ENCODE measurements at regions not wholly inside any gene's neighbourhood (a gene's known extent, or its start where the extent isn't known, plus 50 kb on each side); places are given as distances from the start of the nearest gene placed in this dataset.

GRCh38 chr2:204487447-204488229, 57.6 kb upstream of the PARD3B start:
- no CpG with 5 or more reads among the region's 6 CpGs for WGBS (ENCODE audit: extremely low coverage, insufficient read length, low lambda C conversion rate)
- no peak overlapping the region for H3K27ac ChIP-seq (ENCODE audit: insufficient read length, low read depth, low read length)

More at GRCh38 chr2:204487447-204488229, 57.6 kb upstream of the PARD3B start:
- H3K4me2 ChIP-seq (ENCODE audit: insufficient read depth, insufficient read length, low read length) = no peak overlapping the region
- no peaks in the 10 kb centered on the region for H3K36me3 Mint-ChIP-seq (ENCODE audit: insufficient read depth in 1 of 3, low read depth in 3 of 3)
- no peak overlapping the region for H3K9ac ChIP-seq (ENCODE audit: extremely low read depth, insufficient read length, low read length)
- no peak overlapping the region for H2BK120ac ChIP-seq (ENCODE audit: low read depth, low read length, poor library complexity, severe bottlenecking)
- H3K18ac ChIP-seq (ENCODE audit: insufficient read length, low read depth, low read length) = no peak overlapping the region
- no peaks in the 10 kb centered on the region for H3K9me3 ChIP-seq (ENCODE audit: control insufficient read depth, low read depth, low read length)
- H3T11ph ChIP-seq (ENCODE audit: low read length) = no peak overlapping the region
- H3K4ac ChIP-seq (ENCODE audit: low read depth, low read length) = no peak overlapping the region
- H3K4me1 Mint-ChIP-seq = no peaks in the 10 kb centered on the region
- H3K23ac ChIP-seq (ENCODE audit: insufficient read length, low read depth, low read length) = no peak overlapping the region
- no peak overlapping the region for H2AK5ac ChIP-seq (ENCODE audit: insufficient read length, low read length)
- H3K9me3 Mint-ChIP-seq = no peaks in the 10 kb centered on the region
- H3K79me2 ChIP-seq (ENCODE audit: insufficient read depth, low read length) = no peaks in the 10 kb centered on the region
- no peak overlapping the region for H4K8ac ChIP-seq (replicated peaks; ENCODE audit: insufficient read length, low read depth, low read length)
- H3K14ac ChIP-seq (ENCODE audit: insufficient read depth, low read length) = no peak overlapping the region
- no peak overlapping the region for H4K91ac ChIP-seq (ENCODE audit: insufficient read length, low read depth, low read length)
- H3K79me1 ChIP-seq (ENCODE audit: insufficient read depth, low read depth, low read length, poor library complexity, severe bottlenecking) = no peaks in the 10 kb centered on the region
- no peak overlapping the region for H3K4me3 Mint-ChIP-seq
- H3K27me3 Mint-ChIP-seq (ENCODE audit: low read depth) = no peaks in the 10 kb centered on the region
- H3K27ac Mint-ChIP-seq = no peak overlapping the region
- H4K20me1 ChIP-seq (ENCODE audit: control insufficient read depth, insufficient read depth, insufficient read length) = no peaks in the 10 kb centered on the region
- no peak overlapping the region for H2BK12ac ChIP-seq (ENCODE audit: insufficient read length, low read depth, low read length)
- H2BK15ac ChIP-seq (ENCODE audit: low read depth, low read length) = no peak overlapping the region
- no peak overlapping the region for H4K5ac ChIP-seq (ENCODE audit: insufficient read length, low read depth, low read length)
- no peak overlapping the region for H2AFZ ChIP-seq (ENCODE audit: low read length)
- no peak overlapping the region for H3K56ac ChIP-seq (ENCODE audit: insufficient read length, low read depth, low read length)
- peaks cover 2% of the 10 kb centered on the region; the same call in 1 of the 2 replicates for H3K4me1 ChIP-seq (ENCODE audit: insufficient read depth, low read length)
- no peak overlapping the region for H2BK5ac ChIP-seq (ENCODE audit: insufficient read length, low read length)
- H3K27me3 ChIP-seq (ENCODE audit: insufficient read depth, low read length) = no peaks in the 10 kb centered on the region
- no peaks in the 10 kb centered on the region for H3K23me2 ChIP-seq (ENCODE audit: insufficient read length, low read depth, low read length, poor library complexity, severe bottlenecking)
- DNase-seq = no peak
- TF ChIP-seq CTCF (conservative IDR thresholded peaks at IDR 0.05) = no peak
- no peak overlapping the region for H2BK20ac ChIP-seq (ENCODE audit: low read depth, low read length, poor library complexity, severe bottlenecking)

Measured in H9 (cell line).